K562 (cell line): ENCODE measurements at regions not wholly inside any gene's neighbourhood (a gene's known extent, or its start where the extent isn't known, plus 50 kb on each side); places are given as distances from the start of the nearest gene placed in this dataset.

Source experiments
- CC2D1A ChIP-seq: fragments of 450-650 bp; IDR thresholded peaks from 2 replicates; pipeline ENCODE4 v1.6.1; 2017; ENCODE audit warnings: mild to moderate bottlenecking
- CREB3L1 ChIP-seq: fragments of 450-650 bp; IDR thresholded peaks from 2 replicates; pipeline ENCODE4 v1.6.1; 2014; ENCODE audit warnings: low read depth, mild to moderate bottlenecking, moderate library complexity, borderline replicate concordance
- CXXC5 ChIP-seq: fragments of 250-450 bp; sonication (Bioruptor Pico); IDR thresholded peaks from 2 replicates; pipeline ENCODE4 v1.8.0; 2022; ENCODE audit warnings: inconsistent platforms, mild to moderate bottlenecking, moderate library complexity
- FOXM1 ChIP-seq, 2 experiments: fragments of 450-650 bp in 1 of 2; sonication (generic) in 1 of 2; formaldehyde crosslinking in 1 of 2; IDR thresholded peaks; 2 replicates each; pipeline versions ENCODE4 v1.6.1 to v1.9.0; 2017 to 2022; ENCODE audit warnings: low read depth in 2 of 2, mild to moderate bottlenecking in 2 of 2, missing genetic modification reagents in 1 of 2, moderate library complexity in 1 of 2
- KDM4B ChIP-seq, 2 experiments: fragments of 450-650 bp in 1 of 2; sonication (generic) in 1 of 2; IDR thresholded peaks; 2 replicates each; pipeline ENCODE4 v1.6.1; 2016 to 2017; ENCODE audit warnings: borderline replicate concordance in 2 of 2, antibody characterized with exemption in 1 of 2, low read depth in 1 of 2, mild to moderate bottlenecking in 1 of 2
- KHSRP ChIP-seq: fragments of 450-650 bp; IDR thresholded peaks from 2 replicates; pipeline ENCODE4 v1.6.1; 2017
- MBD1 ChIP-seq: fragments of 250-450 bp; sonication (Bioruptor Pico); IDR thresholded peaks from 2 replicates; pipeline ENCODE4 v1.8.0; 2022; ENCODE audit warnings: inconsistent platforms
- RBBP5 ChIP-seq: fragments of 200-600 bp; sonication (generic); IDR thresholded peaks from 2 replicates; pipeline ENCODE4 v1.6.1; 2012; ENCODE audit warnings: borderline replicate concordance, mild to moderate bottlenecking, low read length, control low read depth, inconsistent platforms; ENCODE audit not compliant: insufficient read depth, poor library complexity, severe bottlenecking
- RBFOX2 ChIP-seq: fragments of 200-400 bp; formaldehyde crosslinking; IDR thresholded peaks from 2 replicates; pipeline ENCODE4 v1.6.1; 2017; ENCODE audit warnings: low read depth, mild to moderate bottlenecking, low read length, moderate library complexity
- RBM39 ChIP-seq: fragments of 200-400 bp; formaldehyde crosslinking; optimal IDR thresholded peaks from 2 replicates; pipeline ENCODE3; 2018; ENCODE audit warnings: low read depth, low read length
- RUNX1 ChIP-seq: sonication (generic); IDR thresholded peaks from 2 replicates; pipeline ENCODE4 v1.6.1; 2016; ENCODE audit warnings: antibody characterized with exemption, low read depth
- SAP30 ChIP-seq: fragments of 200-600 bp; sonication (generic); IDR thresholded peaks from 2 replicates; pipeline ENCODE4 v1.6.1; 2012; ENCODE audit warnings: borderline replicate concordance, low read depth, mild to moderate bottlenecking, moderate library complexity, low read length, control low read depth, inconsistent platforms; ENCODE audit not compliant: insufficient read depth, poor library complexity, severe bottlenecking
- SIN3B ChIP-seq: fragments of 450-650 bp; IDR thresholded peaks from 2 replicates; pipeline ENCODE4 v1.6.1; 2017; ENCODE audit warnings: low read depth, mild to moderate bottlenecking, moderate library complexity
- ZNF175 ChIP-seq: fragments of 200-800 bp; sonication (Bioruptor generic); IDR thresholded peaks from 2 replicates; pipeline ENCODE4 v1.6.1; 2016; ENCODE audit warnings: low read depth, mild to moderate bottlenecking, missing genetic modification characterization, missing compliant biosample characterization
- ZNF217 ChIP-seq: sonication (generic); formaldehyde crosslinking; IDR thresholded peaks from 2 replicates; pipeline ENCODE4 v1.8.0; 2022; ENCODE audit warnings: mild to moderate bottlenecking, missing genetic modification reagents
- ZNF23 ChIP-seq: fragments of 250-450 bp; sonication (Bioruptor Pico); IDR thresholded peaks from 2 replicates; pipeline ENCODE4 v1.4.0; 2020; ENCODE audit warnings: mild to moderate bottlenecking
- ZNF41 ChIP-seq: fragments of 250-450 bp; sonication (Bioruptor Pico); conservative IDR thresholded peaks from 2 replicates; pipeline ENCODE4 v1.4.0; 2020; ENCODE audit warnings: mild to moderate bottlenecking

GRCh38 chr17:77088455-77089123, 52.2 kb upstream of the SEC14L1 start (continued):
- peak; percentile 80 for TF ChIP-seq SAP30
- 0 out of 2 replicates have a peak, but pooled peaks have one; percentile 31 for TF ChIP-seq CC2D1A
- TF ChIP-seq KHSRP = no peak
- peak; percentile 82 for TF ChIP-seq FOXM1 (IDR thresholded peaks at IDR 0.05; ENCODE audit: low read depth)
- TF ChIP-seq FOXM1 (CRISPR knock-in tag; IDR thresholded peaks at IDR 0.05; ENCODE audit: low read depth) = no peak; the same call in 1 of the 2 replicates
- 0 out of 4 replicates have a peak, but pooled peaks of 1 of the 2 experiments have one; percentile 91 for TF ChIP-seq KDM4B (IDR thresholded peaks at IDR 0.05; ENCODE audit: borderline replicate concordance in 2 of 2, low read depth in 1 of 2)
- peak; percentile 90 for TF ChIP-seq CREB3L1
- TF ChIP-seq SIN3B = peak; percentile 68
- no peak for TF ChIP-seq RBM39
- TF ChIP-seq RBBP5 = no peak
- TF ChIP-seq MBD1 (CRISPR knock-in tag) = no peak
- peak; percentile 35; the same call in 1 of the 2 replicates for TF ChIP-seq CXXC5 (CRISPR knock-in tag)
- TF ChIP-seq ZNF175 (CRISPR knock-in tag) = no peak
- TF ChIP-seq ZNF217 (CRISPR knock-in tag) = no peak
- no peak for TF ChIP-seq ZNF23 (CRISPR knock-in tag)
- no peak for TF ChIP-seq ZNF41 (CRISPR knock-in tag)
- TF ChIP-seq RBFOX2 = peak; percentile 97
- no peak for TF ChIP-seq RUNX1
